Sigmoid colon (tissue), 6 donors: ENCODE measurements at regions not wholly inside any gene's neighbourhood (a gene's known extent, or its start where the extent isn't known, plus 50 kb on each side); places are given as distances from the start of the nearest gene placed in this dataset.
"Not testable (repeated sequence)": the region's sequence is repeated elsewhere in the genome, so short reads cannot be mapped to it uniquely, and the experiment has no call there.

Experiments
- DNase-seq: peaks from one replicate; pipeline ENCODE4 v3.0.0-alpha.2; 2019
- H3K27ac ChIP-seq, 4 donors: fragments of 200-600 bp; sonication (generic); one replicate each; pipeline ENCODE4 v1.5.1; 2016 to 2019; ENCODE audit warnings: mild to moderate bottlenecking in 1 of 4
- H3K27me3 ChIP-seq, 3 donors: fragments of 200-600 bp; sonication (generic); one replicate each; pipeline ENCODE4 v1.5.1; 2019; ENCODE audit warnings: mild to moderate bottlenecking in 1 of 3
- H3K36me3 ChIP-seq, 4 donors: fragments of 200-600 bp; sonication (generic); one replicate each; pipeline ENCODE4 v1.5.1; 2016 to 2019
- H3K4me1 ChIP-seq, 4 donors: fragments of 200-600 bp; sonication (generic); one replicate each; pipeline ENCODE4 v1.5.1; 2017 to 2019
- H3K4me3 ChIP-seq, 4 donors: fragments of 200-600 bp; sonication (generic); one replicate each; pipeline ENCODE4 v1.5.1; 2017 to 2019; ENCODE audit warnings: mild to moderate bottlenecking in 2 of 4, moderate library complexity in 1 of 4
- H3K9me3 ChIP-seq, 4 donors: fragments of 200-600 bp in 3 of 4; sonication (generic) in 3 of 4; one replicate each; pipeline versions ENCODE4 v1.5.1 to v1.6.1; 2013 to 2019
- EP300 ChIP-seq, 4 donors: sonication (generic); formaldehyde crosslinking; IDR thresholded peaks; one replicate each; pipeline ENCODE4 v1.6.1; 2017; ENCODE audit warnings: antibody characterized with exemption in 4 of 4
- POLR2A ChIP-seq, 2 donors: fragments of 450-650 bp; IDR thresholded peaks; one replicate each; pipeline ENCODE4 v1.6.1; 2016; ENCODE audit warnings: antibody characterized with exemption in 2 of 2, mild to moderate bottlenecking in 2 of 2, moderate library complexity in 2 of 2
- POLR2AphosphoS5 ChIP-seq, 4 donors: sonication (generic); formaldehyde crosslinking; IDR thresholded peaks; one replicate each; pipeline ENCODE4 v1.6.1; 2017; ENCODE audit warnings: antibody characterized with exemption in 4 of 4
- WGBS, 2 donors: extraction: QIAGEN DNeasy Blood & Tissue Kit; methylation state at CpG; one replicate each; pipeline ENCODE4 v1.1.7; 2013; 5-methylcytosine and 5-hydroxymethylcytosine counted together
- intact Hi-C: fragments of 100-400 bp; cut with DNase I; formaldehyde crosslinking; loops from one replicate; pipeline ENCODE4 v1.15.1; 2023
- TF ChIP-seq, protein P1 (sequence below), 4 experiments: fragments of 450-650 bp in 3 of 4; fragments of 200-600 bp in 1 of 4; IDR thresholded peaks; one replicate each; pipeline ENCODE4 v1.5.1; 2016 to 2019; ENCODE audit warnings: antibody characterized with exemption in 4 of 4, mild to moderate bottlenecking in 3 of 4, moderate library complexity in 2 of 4
- donor health status: healthy with polysubstance abuse.
- donor health status: healthy.

- no peak for TF ChIP-seq EP300 (IDR thresholded peaks at IDR 0.05)
- TF ChIP-seq POLR2AphosphoS5 (IDR thresholded peaks at IDR 0.05), result no peak
- TF ChIP-seq, protein P1, sequence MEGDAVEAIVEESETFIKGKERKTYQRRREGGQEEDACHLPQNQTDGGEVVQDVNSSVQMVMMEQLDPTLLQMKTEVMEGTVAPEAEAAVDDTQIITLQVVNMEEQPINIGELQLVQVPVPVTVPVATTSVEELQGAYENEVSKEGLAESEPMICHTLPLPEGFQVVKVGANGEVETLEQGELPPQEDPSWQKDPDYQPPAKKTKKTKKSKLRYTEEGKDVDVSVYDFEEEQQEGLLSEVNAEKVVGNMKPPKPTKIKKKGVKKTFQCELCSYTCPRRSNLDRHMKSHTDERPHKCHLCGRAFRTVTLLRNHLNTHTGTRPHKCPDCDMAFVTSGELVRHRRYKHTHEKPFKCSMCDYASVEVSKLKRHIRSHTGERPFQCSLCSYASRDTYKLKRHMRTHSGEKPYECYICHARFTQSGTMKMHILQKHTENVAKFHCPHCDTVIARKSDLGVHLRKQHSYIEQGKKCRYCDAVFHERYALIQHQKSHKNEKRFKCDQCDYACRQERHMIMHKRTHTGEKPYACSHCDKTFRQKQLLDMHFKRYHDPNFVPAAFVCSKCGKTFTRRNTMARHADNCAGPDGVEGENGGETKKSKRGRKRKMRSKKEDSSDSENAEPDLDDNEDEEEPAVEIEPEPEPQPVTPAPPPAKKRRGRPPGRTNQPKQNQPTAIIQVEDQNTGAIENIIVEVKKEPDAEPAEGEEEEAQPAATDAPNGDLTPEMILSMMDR (IDR thresholded peaks at IDR 0.05), result no peak
- TF ChIP-seq POLR2A (IDR thresholded peaks at IDR 0.05), result no peak
- no peak overlapping the region for H3K27ac ChIP-seq
- WGBS, 2 donors, result 64 to 68% methylated on average over 1 of the region's 1 CpG
- H3K4me1 ChIP-seq, result no peaks in the 10 kb centered on the region
- H3K36me3 ChIP-seq, result no peaks in the 10 kb centered on the region
- H3K4me3 ChIP-seq, result no peak overlapping the region
- no peaks in the 10 kb centered on the region for H3K9me3 ChIP-seq
- intact Hi-C loops, result no loop called here
- DNase-seq, result no peak
- no peaks in the 10 kb centered on the region for H3K27me3 ChIP-seq
Observed at GRCh38 chr5:155556222-155556621, 542.7 kb downstream of the KIF4B start.

GRCh38 chr5:155556700-155557099, 543.1 kb downstream of the KIF4B start:
- DNase-seq, result no peak
- H3K36me3 ChIP-seq, result no peaks in the 10 kb centered on the region
- no peaks in the 10 kb centered on the region for H3K27me3 ChIP-seq
- no peaks in the 10 kb centered on the region for H3K9me3 ChIP-seq
- TF ChIP-seq POLR2AphosphoS5 (IDR thresholded peaks at IDR 0.05), result no peak
- no peak for TF ChIP-seq POLR2A (IDR thresholded peaks at IDR 0.05)
- TF ChIP-seq EP300 (IDR thresholded peaks at IDR 0.05), result no peak
- TF ChIP-seq, protein P1 (IDR thresholded peaks at IDR 0.05), result no peak
- intact Hi-C loops, result no loop called here
- no peak overlapping the region for H3K27ac ChIP-seq
- H3K4me3 ChIP-seq, result no peak overlapping the region
- H3K4me1 ChIP-seq, result no peaks in the 10 kb centered on the region

DNA sequence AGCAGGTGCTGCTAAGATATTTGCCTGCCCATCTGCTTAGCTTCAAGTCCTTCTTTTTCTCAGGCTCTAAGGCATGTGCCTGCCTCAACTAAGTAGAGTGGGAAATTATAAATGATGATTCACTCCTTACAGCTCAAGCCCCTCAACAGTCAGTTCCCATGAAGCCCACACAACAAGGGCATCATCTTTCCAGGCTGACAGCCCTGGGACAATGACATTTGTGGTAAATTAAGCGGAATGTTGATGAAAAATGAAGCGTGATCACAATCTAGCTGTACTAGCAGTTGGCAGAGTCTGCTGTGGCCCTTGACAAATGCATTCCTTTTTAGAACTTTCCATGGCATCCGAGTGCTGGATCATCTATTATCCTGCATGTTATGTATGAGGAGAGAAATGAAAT, 548.6 kb downstream of the KIF4B start:
- H3K27me3 ChIP-seq, result no peaks in the 10 kb centered on the region
- no peak overlapping the region for H3K4me3 ChIP-seq
- no peak overlapping the region for H3K27ac ChIP-seq
- no peaks in the 10 kb centered on the region for H3K4me1 ChIP-seq
- TF ChIP-seq POLR2AphosphoS5 (IDR thresholded peaks at IDR 0.05), result no peak
- TF ChIP-seq, protein P1 (IDR thresholded peaks at IDR 0.05), result no peak
- no peak for TF ChIP-seq EP300 (IDR thresholded peaks at IDR 0.05)
- no peak for TF ChIP-seq POLR2A (IDR thresholded peaks at IDR 0.05)
- peaks cover 0 to 3% (median 0%) of the 10 kb centered on the region in 4 donors for H3K9me3 ChIP-seq
- no peak for DNase-seq
- no peaks in the 10 kb centered on the region for H3K36me3 ChIP-seq
- intact Hi-C loops, result no loop called here
- WGBS, 2 donors, result 85 to 86% methylated on average over 3 of the region's 3 CpGs

DNA sequence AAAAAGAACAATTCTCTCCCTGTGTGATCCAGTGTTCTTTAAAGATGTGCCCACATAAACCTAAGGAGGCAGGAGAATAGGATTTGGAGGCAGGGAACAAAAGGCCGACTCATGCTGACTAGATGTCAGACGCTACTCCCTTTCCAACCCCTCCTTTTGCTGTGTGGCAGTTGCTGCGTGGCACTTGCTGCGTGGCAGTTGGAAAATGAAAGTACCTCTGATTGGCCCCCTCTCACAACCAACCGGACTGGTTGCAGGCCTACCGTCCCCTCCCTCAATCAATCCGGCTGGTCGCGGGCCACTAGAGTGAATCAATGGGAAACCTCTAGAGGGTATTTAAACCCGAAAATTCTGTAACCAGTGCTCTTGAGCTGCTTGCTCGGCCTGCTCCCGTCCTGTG, 551.0 kb downstream of the KIF4B start:
- Histone ChIP-seq H3K4me1 (no peaks in the 10 kb centered on the region), H3K36me3 (no peaks in the 10 kb centered on the region), H3K27me3 (no peaks in the 10 kb centered on the region), H3K9me3 (peaks cover 0 to 3% (median 0%) of the 10 kb centered on the region in 4 donors), H3K4me3 (no peak overlapping the region), H3K27ac (no peak overlapping the region)
- 77 to 85% methylated on average over 12 of the region's 12 CpGs for WGBS, 2 donors
- intact Hi-C loops, result no loop called here
- no peak for DNase-seq
- no peak for TF ChIP-seq POLR2AphosphoS5 (IDR thresholded peaks at IDR 0.05)
- no peak for TF ChIP-seq POLR2A (IDR thresholded peaks at IDR 0.05)
- TF ChIP-seq, protein P1 (IDR thresholded peaks at IDR 0.05), result no peak
- no peak for TF ChIP-seq EP300 (IDR thresholded peaks at IDR 0.05)

GRCh38 chr5:155575861-155576260, 562.3 kb downstream of the KIF4B start:
- no peaks in the 10 kb centered on the region for H3K27me3 ChIP-seq
- no peak overlapping the region for H3K27ac ChIP-seq
- 49 to 65% methylated on average over 3 of the region's 3 CpGs for WGBS, 2 donors
- no peaks in the 10 kb centered on the region for H3K9me3 ChIP-seq
- TF ChIP-seq EP300 (IDR thresholded peaks at IDR 0.05) (no peak), POLR2AphosphoS5 (IDR thresholded peaks at IDR 0.05) (no peak), POLR2A (IDR thresholded peaks at IDR 0.05) (no peak)
- TF ChIP-seq, protein P1 (IDR thresholded peaks at IDR 0.05), result no peak
- intact Hi-C loops, result no loop called here
- no peaks in the 10 kb centered on the region for H3K36me3 ChIP-seq
- H3K4me3 ChIP-seq, result no peak overlapping the region
- H3K4me1 ChIP-seq, result no peaks in the 10 kb centered on the region
- no peak for DNase-seq

- H3K4me3 ChIP-seq, H3K4me1 ChIP-seq, H3K27me3 ChIP-seq, H3K27ac ChIP-seq, H3K9me3 ChIP-seq, intact Hi-C loops, DNase-seq, H3K36me3 ChIP-seq: not testable (repeated sequence)
- WGBS, 2 donors, result 92 to 95% methylated on average over 21 of the region's 21 CpGs
Observed at GRCh38 chr5:155586808-155587207, 573.3 kb downstream of the KIF4B start.
